ENCODE measurements at regions not wholly inside any gene's neighbourhood (a gene's known extent, or its start where the extent isn't known, plus 50 kb on each side); places are given as distances from the start of the nearest gene placed in this dataset.

DNA sequence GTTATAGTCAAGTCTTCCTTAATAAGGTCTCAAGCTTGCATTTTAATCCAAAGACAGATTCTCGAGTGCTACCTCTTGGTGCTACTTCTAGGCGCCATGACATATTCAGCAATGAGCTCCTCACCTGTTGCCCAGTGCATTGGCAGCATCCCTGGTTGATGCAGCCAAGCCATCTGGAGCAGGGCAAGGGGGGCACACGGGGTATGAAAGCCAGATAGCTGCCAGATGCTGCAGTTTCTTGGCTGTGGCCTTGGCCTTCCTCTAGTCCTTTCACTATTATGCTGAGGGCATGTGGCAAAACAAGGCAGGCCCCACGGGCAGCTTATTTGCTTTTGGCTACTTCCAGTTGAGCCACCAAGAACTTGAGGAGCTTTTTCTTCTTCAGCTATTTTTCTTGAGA is 168.6 kb upstream of the PGRMC2 start:
- Histone ChIP-seq H3K4me1 (peaks cover 0 to 19% (median 10%) of the 10 kb centered on the region in 12 donors), H3K36me3 (no peaks in the 10 kb centered on the region), H3K27ac (no peak overlapping the region), H3K27me3 (no peaks in the 10 kb centered on the region), H3K9me3 (no peaks in the 10 kb centered on the region), H3K4me3 (no peak overlapping the region)
- intact Hi-C loops (cut with DNase I), result loop anchor here in 7 of 10 donors (5.0 to 10.0 kb wide), 12 partner anchors 89 to 409 kb away; partner anchors contain the start of gene JADE1 (in 2 of the 7)
- TF ChIP-seq POLR2A (IDR thresholded peaks at IDR 0.05), result no peak
- TF ChIP-seq, protein P1, sequence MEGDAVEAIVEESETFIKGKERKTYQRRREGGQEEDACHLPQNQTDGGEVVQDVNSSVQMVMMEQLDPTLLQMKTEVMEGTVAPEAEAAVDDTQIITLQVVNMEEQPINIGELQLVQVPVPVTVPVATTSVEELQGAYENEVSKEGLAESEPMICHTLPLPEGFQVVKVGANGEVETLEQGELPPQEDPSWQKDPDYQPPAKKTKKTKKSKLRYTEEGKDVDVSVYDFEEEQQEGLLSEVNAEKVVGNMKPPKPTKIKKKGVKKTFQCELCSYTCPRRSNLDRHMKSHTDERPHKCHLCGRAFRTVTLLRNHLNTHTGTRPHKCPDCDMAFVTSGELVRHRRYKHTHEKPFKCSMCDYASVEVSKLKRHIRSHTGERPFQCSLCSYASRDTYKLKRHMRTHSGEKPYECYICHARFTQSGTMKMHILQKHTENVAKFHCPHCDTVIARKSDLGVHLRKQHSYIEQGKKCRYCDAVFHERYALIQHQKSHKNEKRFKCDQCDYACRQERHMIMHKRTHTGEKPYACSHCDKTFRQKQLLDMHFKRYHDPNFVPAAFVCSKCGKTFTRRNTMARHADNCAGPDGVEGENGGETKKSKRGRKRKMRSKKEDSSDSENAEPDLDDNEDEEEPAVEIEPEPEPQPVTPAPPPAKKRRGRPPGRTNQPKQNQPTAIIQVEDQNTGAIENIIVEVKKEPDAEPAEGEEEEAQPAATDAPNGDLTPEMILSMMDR (IDR thresholded peaks at IDR 0.05), result no peak
- DNase-seq, result no peak
- ATAC-seq, result no peak
- 77 to 82% (median 79%) methylated on average over 4 of the region's 4 CpGs for WGBS, 4 donors

DNA sequence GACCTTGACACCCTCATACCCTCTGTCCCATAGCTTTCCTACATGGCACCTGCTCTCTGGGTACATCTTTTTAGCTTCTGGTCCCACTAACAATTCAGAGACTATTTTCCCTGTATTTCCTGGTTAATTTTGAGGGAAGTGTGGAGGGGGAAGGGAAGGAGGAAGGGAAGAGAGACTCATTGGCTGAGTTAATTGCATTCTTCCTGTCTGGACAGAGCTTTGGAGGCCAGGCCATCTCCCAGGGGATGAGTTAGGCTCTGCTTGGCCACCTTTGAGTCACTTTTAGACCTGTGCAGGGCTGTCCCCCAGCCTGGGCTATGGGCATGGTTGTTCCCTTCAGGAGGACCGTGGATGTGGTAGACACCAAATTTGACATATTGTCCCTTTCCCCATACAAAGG is 167.9 kb upstream of the PGRMC2 start:
- WGBS, 4 donors, result 67 to 93% (median 89%) methylated on average over 1 of the region's 1 CpG
- ATAC-seq (no peak), DNase-seq (no peak)
- intact Hi-C loops (cut with DNase I), result loop anchor here in 8 of 10 donors (2.0 to 10.0 kb wide), 16 partner anchors 67 to 409 kb away; partner anchors contain the start of gene JADE1 (in 3 of the 8)
- Histone ChIP-seq H3K9me3 (no peaks in the 10 kb centered on the region), H3K4me1 (peaks cover 0 to 19% (median 10%) of the 10 kb centered on the region in 12 donors), H3K27ac (no peak overlapping the region), H3K4me3 (no peak overlapping the region), H3K27me3 (no peaks in the 10 kb centered on the region), H3K36me3 (no peaks in the 10 kb centered on the region)
- TF ChIP-seq POLR2A (IDR thresholded peaks at IDR 0.05), result no peak
- TF ChIP-seq, protein P1 (IDR thresholded peaks at IDR 0.05), result no peak

DNA sequence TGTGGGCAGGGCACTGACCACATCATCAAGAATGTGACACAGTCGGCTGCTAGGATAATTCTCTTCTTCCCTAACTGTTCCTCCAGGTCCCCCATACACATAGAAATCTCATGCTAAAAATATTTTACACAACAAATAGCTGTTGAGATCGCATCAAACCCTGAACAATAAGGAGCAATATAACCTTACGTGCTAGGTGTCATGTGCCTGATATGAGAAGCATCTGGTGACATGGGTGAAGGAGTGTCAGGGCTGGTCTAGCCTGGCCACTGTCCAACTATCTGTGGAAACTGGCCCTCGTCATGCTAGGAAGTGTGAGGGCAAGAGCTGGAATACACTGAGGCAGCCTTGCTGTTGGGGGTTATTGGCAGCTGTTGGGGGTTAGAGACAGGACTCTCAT is 167.3 kb upstream of the PGRMC2 start:
- TF ChIP-seq POLR2A (IDR thresholded peaks at IDR 0.05), result no peak
- TF ChIP-seq, protein P1 (IDR thresholded peaks at IDR 0.05), result no peak
- no peak for DNase-seq
- H3K4me1 ChIP-seq, result peaks cover 0 to 19% (median 10%) of the 10 kb centered on the region in 12 donors
- H3K27ac ChIP-seq, result peak overlapping the region in 1 of 12 donors; percentile 6
- no peaks in the 10 kb centered on the region for H3K9me3 ChIP-seq
- peak overlapping the region in 1 of 12 donors; percentile 1 for H3K4me3 ChIP-seq
- H3K36me3 ChIP-seq, result no peaks in the 10 kb centered on the region
- WGBS, 4 donors, result 29 to 42% (median 34%) methylated on average over 4 of the region's 4 CpGs
- intact Hi-C loops (cut with DNase I), result loop anchor here (1.0 to 10.0 kb wide), 19 partner anchors 68 to 410 kb away; partner anchors contain the start of gene JADE1 (in 5 of the 10)
- H3K27me3 ChIP-seq, result no peaks in the 10 kb centered on the region
- ATAC-seq, result peak in 3 of 4 donors; percentile 6 to 38 (median 32)

DNA sequence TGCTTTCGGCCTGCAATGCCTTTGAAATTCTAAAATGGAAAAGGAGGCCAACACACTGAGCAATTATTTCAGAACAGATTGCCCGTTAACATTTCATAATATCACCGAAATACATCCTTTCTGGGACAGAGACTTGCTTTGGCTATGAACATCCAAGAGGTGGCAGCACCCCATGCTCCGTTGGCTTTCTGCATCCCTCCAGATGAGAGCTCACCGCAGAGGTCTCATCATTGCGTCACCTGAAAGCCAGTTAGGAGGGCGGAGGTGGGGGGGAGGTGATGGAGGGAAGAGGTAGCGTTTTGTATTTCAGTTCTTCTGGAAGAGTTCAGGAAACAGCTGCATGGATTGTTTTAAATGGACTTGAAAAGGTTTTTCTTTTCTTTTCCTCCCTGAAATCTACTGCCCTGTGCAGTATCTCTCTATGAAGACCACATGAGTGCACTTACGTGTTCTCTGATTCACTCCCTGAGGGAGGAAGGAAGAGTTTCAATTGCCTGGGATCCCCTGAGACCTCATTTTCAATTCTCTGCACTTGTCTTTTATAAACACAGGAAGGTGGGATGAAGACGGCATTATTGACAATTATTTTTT is 166.8 kb upstream of the PGRMC2 start:
- peak; percentile 72 to 93 (median 90) for ATAC-seq
- WGBS, 4 donors, result 4 to 9% (median 8%) methylated on average over 10 of the region's 10 CpGs

More for the DNA sequence above, 166.8 kb upstream of the PGRMC2 start:
- Histone ChIP-seq H3K27ac (peak overlapping the region in 1 of 12 donors; percentile 6), H3K36me3 (no peaks in the 10 kb centered on the region), H3K9me3 (no peaks in the 10 kb centered on the region), H3K4me3 (peak overlapping the region in 2 of 12 donors; percentile 1), H3K27me3 (no peaks in the 10 kb centered on the region), H3K4me1 (peaks cover 0 to 19% (median 10%) of the 10 kb centered on the region in 12 donors)
- peak; percentile 76 to 84 (median 81) for DNase-seq
- TF ChIP-seq, protein P1 (IDR thresholded peaks at IDR 0.05), result peak; percentile 66 to 87 (median 81)
- TF ChIP-seq POLR2A (IDR thresholded peaks at IDR 0.05), result no peak
- intact Hi-C loops (cut with DNase I), result loop anchor here (1.0 to 10.0 kb wide), 18 partner anchors 68 to 410 kb away; partner anchors contain the start of gene JADE1 (in 4 of the 10)

Measured in heart left ventricle (tissue), 16 donors.